Retina (tissue), 1 donor: ENCODE measurements at regions not wholly inside any gene's neighbourhood (a gene's known extent, or its start where the extent isn't known, plus 50 kb on each side); places are given as distances from the start of the nearest gene placed in this dataset.
"Not testable (repeated sequence)": the region's sequence is repeated elsewhere in the genome, so short reads cannot be mapped to it uniquely, and the experiment has no call there.

Experiments used
- DNase-seq: peaks from one replicate; pipeline ENCODE4 v3.0.0-alpha.2; 2016

- no peak for DNase-seq
These were observed 423.1 kb upstream of the PITX2 start for GRCh38 chr4:111045992-111046391.

- no peak for DNase-seq
These were observed 423.9 kb upstream of the PITX2 start for GRCh38 chr4:111046811-111047210.

GRCh38 chr4:111048316-111048715 lies 425.4 kb upstream of the PITX2 start:
- DNase-seq, result no peak

GRCh38 chr4:111064342-111064993 lies 441.6 kb upstream of the PITX2 start:
- no peak for DNase-seq

- no peak for DNase-seq
These were observed 443.1 kb upstream of the PITX2 start for GRCh38 chr4:111066001-111066400.

GRCh38 chr4:111066447-111066846 lies 443.6 kb upstream of the PITX2 start:
- no peak for DNase-seq

- peak; percentile 7 for DNase-seq
These were observed 444.0 kb upstream of the PITX2 start for GRCh38 chr4:111066887-111067286.

- no peak for DNase-seq
These were observed 446.0 kb upstream of the PITX2 start for GRCh38 chr4:111068883-111069282.

GRCh38 chr4:111070390-111070789 lies 447.5 kb upstream of the PITX2 start:
- DNase-seq, result no peak

- no peak for DNase-seq
These were observed 451.7 kb upstream of the PITX2 start for GRCh38 chr4:111074523-111075114.

- DNase-seq, result not testable (repeated sequence)
These were observed 453.4 kb upstream of the PITX2 start for GRCh38 chr4:111076299-111076698.

- DNase-seq, result no peak
These were observed 485.3 kb upstream of the PITX2 start for GRCh38 chr4:111108153-111108552.

GRCh38 chr4:111113591-111113990 lies 490.7 kb upstream of the PITX2 start:
- no peak for DNase-seq

- peak; percentile 8 for DNase-seq
These were observed 493.0 kb upstream of the PITX2 start for GRCh38 chr4:111115881-111116280.

- no peak for DNase-seq
These were observed 497.3 kb upstream of the PITX2 start for GRCh38 chr4:111120191-111120590.

GRCh38 chr4:111126340-111126739 lies 503.5 kb upstream of the PITX2 start:
- no peak for DNase-seq

- no peak for DNase-seq
These were observed 505.0 kb upstream of the PITX2 start for GRCh38 chr4:111127841-111128240.

GRCh38 chr4:111128327-111128726 lies 505.4 kb upstream of the PITX2 start:
- DNase-seq, result no peak

GRCh38 chr4:111136438-111136837 lies 513.6 kb upstream of the PITX2 start:
- no peak for DNase-seq

- DNase-seq, result no peak
These were observed 514.1 kb upstream of the PITX2 start for GRCh38 chr4:111136967-111137366.

- DNase-seq, result no peak
These were observed 520.6 kb upstream of the PITX2 start for GRCh38 chr4:111143510-111143909.

GRCh38 chr4:111154934-111155333 lies 532.1 kb upstream of the PITX2 start:
- no peak for DNase-seq

GRCh38 chr4:111164556-111164955 lies 541.7 kb upstream of the PITX2 start:
- not testable (repeated sequence) for DNase-seq

GRCh38 chr4:111174331-111174730 lies 551.5 kb upstream of the PITX2 start:
- no peak for DNase-seq

- DNase-seq, result no peak
These were observed 555.4 kb upstream of the PITX2 start for GRCh38 chr4:111178231-111178630.
